NCI-H1092 (cell line): ENCODE measurements at regions not wholly inside any gene's neighbourhood (a gene's known extent, or its start where the extent isn't known, plus 50 kb on each side); places are given as distances from the start of the nearest gene placed in this dataset.

Experiments
- DNase-seq: peaks from one replicate; lab custom pipeline; 2025; lab: John Stamatoyannopoulos, UW

DNA sequence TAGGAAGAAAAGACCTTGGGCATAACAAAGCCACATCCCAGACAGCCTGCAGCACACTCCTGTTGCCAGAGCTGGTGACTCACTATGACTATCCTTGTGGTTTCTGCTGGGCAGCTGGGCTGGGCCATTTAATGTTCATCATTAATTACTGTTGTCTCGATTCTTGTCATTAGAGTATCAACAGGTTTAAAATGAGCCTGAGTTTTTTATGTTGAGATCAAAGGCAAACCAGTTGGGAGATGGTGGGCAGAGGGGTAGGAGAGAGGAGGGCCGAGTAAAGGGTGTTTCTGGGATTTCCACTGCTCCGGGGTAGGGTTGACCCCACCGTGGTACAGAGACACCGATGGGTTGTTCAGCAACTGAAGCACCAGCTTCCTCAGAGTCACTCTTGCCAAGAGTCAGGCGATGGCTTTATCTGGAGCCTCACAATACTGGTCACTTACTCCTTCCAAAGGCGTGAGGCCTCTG lies 128.7 kb upstream of the LYZL1 start:
- no peak for DNase-seq

- DNase-seq = no peak
Measured at GRCh38 chr10:29163746-29164145, 125.1 kb upstream of the LYZL1 start.

DNA sequence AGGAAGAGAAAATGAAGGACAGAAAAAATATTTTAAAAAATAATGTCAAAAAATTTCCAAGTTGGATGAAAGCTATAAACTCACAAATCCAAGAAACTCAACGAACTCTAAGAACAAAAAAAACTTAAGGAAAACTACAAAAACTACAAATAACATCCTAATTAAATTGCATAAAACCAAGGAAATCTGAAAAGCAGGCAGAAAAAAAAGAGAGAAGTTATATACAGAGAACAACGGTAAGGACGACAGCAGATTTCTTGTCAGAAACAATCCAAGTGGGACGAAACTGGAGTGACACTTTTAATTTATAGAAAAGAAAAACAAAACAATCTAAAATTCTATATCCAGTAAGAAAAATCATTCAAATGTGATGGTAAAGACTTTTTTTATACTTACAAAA lies 122.2 kb upstream of the LYZL1 start:
- no peak for DNase-seq

GRCh38 chr10:29169021-29169420 lies 119.8 kb upstream of the LYZL1 start:
- no peak for DNase-seq

- DNase-seq = no peak
Measured at GRCh38 chr10:29171717-29172116, 117.2 kb upstream of the LYZL1 start.

DNA sequence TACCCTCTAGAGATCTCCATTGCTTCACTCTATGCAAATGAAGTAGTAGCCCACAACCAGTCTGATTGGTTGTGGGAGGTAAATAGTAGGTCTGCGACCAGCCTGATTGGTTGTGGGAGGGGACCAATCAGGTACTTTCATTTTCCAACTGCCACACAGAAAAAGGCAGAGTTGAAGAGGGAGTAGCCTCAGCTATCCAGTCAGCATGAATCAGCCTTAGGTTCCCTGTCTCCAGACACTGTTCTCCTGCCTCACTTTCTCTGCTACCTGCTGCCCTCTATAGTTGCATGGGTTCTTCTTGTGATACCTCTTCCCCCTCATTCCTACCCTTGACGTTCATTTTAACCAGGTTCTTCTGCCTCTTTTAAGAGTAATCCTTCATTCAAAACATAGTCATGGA lies 114.5 kb upstream of the LYZL1 start:
- DNase-seq = no peak

- no peak for DNase-seq
Measured at GRCh38 chr10:29176845-29177832, 111.7 kb upstream of the LYZL1 start.

DNA sequence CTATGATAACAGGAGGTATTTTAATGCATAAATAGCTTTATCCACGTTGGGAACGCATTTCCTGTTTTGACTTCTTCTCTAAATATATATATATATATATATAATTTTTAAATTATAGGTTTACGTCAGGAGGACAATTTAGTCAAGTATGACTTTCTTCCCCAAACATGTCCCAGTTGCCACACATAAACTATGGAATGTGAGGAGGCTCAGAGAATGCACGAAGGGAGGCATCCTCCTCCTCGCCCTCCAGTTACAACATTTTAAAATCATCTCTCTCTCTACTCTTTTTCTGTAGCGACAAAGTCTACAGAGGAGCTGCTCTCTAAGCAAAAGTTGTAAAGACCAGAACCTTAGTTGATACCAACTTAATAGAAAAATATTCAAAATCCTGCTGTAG lies 106.9 kb upstream of the LYZL1 start:
- DNase-seq = no peak

GRCh38 chr10:29183301-29183945 lies 105.4 kb upstream of the LYZL1 start:
- no peak for DNase-seq

DNA sequence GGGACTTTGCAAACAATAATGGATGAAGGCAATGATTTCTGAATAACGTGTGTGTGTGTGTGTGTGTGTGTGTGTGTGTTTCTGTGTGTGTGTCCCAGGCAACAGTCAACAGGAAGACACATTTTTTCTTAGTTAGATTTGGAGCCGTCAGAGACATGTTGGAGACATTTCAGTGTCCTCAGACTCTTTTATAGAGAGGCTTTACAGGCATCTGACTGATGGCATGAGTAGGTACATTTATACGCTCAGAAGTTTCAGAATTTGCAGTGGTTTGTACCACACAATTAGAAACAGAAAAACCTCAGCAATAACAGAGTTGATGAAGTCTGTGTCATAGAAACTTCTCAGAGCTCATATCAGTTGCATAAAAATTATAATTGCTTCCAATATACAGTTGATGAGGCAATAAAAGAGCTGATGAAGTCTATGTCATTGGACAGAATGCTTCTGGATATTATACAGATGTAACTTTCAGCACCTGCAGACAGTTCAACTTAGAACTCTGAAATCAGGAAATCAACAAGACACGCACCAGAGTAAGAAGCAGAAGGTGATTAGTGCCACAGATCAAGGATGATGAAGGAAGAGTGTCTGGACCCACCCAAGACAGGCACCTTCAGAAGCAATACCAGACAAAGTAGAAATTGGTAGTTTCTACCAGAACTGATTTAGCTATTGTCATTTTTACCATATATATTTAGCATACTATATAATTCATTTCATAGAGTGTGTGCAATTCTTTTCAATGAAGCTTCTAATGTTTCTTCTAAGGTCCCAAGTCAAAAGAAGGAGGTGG lies 104.5 kb upstream of the LYZL1 start:
- DNase-seq = no peak

DNA sequence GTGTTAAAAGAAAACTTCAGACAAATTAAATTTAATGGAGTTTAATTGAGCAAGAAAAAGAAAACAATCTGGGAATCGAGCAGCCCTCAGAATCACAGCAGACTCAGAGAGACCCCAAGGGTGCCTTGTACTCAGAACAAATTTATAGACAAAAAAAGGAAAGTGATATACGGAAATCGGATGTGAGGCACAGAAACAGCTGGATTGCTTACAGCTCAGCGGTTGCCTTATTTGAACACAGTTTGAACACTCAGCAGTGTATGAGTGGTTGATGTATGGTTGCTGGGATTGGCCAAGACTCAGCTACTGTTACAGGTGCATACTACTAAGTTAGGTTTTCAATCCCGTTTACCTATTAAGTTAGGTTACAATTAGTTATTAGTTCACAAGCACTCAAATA lies 103.8 kb upstream of the LYZL1 start:
- DNase-seq = no peak

- DNase-seq = no peak
Measured at GRCh38 chr10:29186221-29186620, 102.6 kb upstream of the LYZL1 start.

DNA sequence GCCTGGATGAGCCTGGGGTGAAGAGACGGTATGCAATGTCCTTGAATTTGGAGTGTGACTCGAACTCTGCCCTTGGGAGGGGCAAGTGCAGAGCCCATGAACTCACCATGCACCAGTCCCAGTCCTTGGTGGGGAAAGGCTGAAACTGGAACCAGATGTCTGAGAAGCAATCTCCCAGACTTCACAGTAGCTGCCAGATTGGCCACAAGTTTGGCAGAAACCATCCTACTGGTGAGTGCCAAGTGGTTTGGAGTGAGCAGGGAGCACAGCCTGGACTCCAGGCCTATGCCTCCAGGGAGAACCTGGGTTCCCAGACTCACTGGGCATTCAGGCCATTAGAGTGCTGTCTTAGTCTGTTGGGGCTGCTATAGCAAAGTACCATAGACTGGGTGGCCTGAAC lies 99.6 kb upstream of the LYZL1 start:
- no peak for DNase-seq

DNA sequence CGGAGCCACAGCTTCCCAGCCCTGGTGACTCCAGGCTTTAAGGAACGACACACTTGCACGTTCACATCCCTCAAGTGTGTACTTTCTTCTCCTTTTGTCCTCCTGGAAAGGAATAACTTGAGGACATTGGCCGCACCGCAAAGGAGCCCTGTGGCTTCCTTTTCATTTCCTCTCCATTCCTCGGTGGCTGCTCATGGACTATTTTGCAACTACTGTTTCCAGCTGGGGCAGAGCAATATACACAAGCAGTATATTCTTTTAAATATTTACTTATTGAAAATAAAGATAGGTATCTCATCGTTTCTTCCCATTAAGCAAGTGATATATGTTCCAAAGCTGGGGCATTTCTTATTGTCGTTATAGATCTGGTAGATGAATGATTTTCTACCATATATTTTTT lies 97.2 kb upstream of the LYZL1 start:
- DNase-seq = no peak

- no peak for DNase-seq
Measured at GRCh38 chr10:29199339-29199738, 89.5 kb upstream of the LYZL1 start.

DNA sequence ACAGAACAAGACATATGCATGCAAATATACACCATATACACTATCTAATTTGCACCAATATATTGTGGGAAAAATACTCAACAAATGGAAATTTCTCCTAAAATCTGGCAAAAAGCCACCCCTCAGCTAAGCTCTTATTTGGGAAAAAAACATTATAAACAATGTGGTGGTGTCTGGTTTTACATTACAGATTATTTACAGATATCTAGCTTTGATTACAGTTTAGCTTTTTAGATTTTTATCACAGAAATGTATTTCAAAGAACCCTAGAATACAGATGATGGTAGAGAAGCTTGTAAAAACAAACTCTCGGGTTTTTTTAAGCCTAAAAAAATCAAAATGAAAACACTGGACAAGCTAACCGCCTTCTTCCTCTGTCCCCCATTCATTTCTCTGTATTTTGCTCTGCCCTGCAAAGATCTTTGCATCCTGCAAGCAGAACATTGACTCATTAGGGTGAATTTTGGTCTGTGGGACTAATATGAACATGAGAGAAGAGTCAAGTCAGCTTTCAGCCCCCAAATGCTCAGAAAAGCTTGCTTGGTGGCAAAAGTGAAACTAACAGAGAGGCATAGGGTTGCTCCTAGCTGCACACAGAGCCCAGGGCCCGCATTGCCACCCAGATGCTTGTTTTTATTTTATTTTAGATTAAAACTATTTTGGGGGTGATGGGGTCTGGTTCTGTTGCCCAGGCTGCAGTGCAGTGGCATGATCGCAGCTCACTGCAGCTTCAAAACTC lies 88.8 kb upstream of the LYZL1 start:
- DNase-seq = no peak

DNA sequence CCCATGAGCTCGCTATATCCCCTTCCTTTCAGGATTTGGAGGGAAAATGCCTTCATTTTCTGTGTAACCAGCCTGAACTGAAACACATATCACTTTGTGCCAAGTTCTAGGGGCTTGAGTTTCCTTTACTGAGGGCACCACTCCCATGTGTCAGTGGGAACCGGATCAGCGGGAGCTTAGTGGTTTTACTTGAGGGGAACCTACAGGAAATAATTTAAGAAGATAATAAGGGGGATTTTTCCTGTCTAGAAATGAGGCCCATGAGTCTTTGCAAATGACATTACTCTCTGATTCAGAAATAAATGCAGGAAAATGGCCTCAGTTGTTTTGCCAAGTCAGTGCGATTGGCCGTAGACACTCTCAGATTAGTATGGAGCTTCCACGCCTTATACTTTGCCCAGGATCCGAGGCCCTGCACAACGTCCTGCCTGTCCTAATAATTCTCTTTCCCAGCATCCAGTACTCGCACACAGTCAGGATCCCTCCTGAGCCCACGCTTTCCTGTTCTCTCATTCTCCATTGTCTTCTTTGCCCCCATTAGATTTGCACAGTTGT lies 86.4 kb upstream of the LYZL1 start:
- no peak for DNase-seq

DNA sequence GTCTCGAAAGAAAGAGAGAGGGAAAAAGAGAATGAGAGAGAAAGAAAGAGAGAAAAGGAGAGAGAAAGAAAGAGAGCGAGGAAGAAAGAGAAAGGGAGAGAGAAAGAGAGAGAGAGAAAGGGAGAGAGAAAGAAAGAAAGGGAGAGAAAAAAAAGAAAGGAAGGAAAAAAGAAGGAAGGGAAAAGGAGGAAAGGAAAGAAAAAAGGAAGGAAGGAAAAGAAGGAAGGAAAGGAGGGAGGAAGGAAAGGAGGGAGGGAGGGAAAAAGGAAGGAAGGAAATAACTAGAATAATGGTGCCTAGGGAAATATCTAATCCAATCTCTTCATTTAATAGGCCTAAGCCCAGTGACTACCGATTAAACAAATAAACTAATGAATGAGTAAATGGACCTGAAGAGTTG lies 85.4 kb upstream of the LYZL1 start:
- no peak for DNase-seq

DNA sequence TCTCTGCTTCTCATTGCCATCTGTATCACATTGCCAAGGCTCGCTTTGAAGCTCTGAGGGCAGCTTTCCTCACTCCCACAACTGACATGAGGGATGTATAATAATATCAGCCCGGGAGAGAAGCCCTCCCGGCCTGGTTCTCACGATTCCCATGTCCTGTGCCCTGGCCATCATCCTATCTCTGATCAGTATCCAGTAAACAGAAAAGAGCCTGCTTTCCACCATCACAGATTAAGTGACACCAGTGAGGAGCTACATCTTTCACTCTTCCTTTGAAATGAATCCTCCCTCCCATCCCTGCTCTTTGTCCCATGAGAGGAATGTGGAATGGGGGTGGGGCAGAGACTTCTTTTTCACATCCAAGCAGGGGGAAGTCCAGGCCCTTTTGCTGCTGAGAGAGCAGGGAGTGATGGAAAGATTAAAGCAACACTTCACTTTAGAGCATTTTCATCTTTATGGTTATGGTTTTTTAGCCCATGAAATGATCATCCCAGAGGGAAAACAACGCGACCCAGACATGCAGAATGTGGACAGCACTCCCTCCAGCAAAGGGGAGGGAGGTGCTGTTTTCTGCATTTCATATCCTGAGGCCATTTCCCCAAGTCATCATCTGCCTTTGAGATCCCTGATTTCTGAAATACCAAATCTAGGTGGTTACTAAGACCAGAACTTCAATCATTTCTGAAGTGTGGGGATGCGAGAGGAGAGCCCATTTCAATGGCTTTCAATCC lies 84.6 kb upstream of the LYZL1 start:
- no peak for DNase-seq

- no peak for DNase-seq
Measured at GRCh38 chr10:29205787-29206186, 83.1 kb upstream of the LYZL1 start.

- DNase-seq = no peak
Measured at GRCh38 chr10:29208845-29209244, 80.0 kb upstream of the LYZL1 start.
